Hematopoietic multipotent progenitor cell treated with erythropoietin and hydrocortisone succinate and interleukin-3 and kit ligand, for 8 days (in vitro differentiated cells): ENCODE measurements at regions not wholly inside any gene's neighbourhood (a gene's known extent, or its start where the extent isn't known, plus 50 kb on each side); places are given as distances from the start of the nearest gene placed in this dataset.

ENCODE experiments used
- DNase-seq: peaks from one replicate; pipeline ENCODE4 v3.0.0-alpha.2; 2015

DNA sequence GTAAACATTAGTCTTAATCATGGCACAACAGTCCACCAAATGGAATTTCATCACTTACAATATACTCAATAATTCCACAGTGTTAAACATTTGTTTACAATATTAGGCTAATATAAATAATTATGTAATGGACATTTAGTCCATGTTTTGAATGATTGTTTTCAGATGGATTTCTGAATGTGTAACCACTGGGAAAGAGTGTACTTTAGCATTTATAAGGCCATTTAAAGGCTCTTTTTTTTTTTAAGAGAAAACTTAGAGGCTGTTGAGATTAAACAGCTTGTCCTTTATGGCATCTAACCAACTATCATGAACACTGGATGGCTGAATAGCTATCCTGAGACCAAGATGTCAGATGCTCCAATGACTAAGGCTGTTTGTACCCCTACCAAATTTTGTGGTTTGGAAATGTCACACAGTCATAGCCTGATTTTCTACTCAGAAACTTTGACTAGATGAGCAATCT, 248.3 kb upstream of the GLI3 start:
- no peak for DNase-seq

DNA sequence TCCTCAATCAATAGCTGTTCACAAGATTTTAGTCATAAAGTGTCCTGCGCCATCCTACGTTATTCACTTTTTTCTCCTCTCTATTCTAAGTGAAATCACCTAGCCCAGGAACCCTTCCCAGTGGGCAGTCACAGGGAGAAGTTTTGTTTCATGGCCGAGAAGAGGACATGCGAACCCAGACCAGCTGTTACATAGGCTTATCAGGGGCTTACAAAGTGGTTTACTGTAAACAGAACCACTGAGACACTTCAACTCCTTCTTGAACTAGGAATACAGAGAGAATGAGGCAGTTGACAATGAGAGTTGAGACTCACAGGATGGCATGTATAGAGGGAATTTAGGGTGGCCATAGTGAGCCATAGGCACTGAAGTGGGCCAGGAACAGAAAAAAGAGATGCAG, 246.9 kb upstream of the GLI3 start:
- DNase-seq, result no peak

DNA sequence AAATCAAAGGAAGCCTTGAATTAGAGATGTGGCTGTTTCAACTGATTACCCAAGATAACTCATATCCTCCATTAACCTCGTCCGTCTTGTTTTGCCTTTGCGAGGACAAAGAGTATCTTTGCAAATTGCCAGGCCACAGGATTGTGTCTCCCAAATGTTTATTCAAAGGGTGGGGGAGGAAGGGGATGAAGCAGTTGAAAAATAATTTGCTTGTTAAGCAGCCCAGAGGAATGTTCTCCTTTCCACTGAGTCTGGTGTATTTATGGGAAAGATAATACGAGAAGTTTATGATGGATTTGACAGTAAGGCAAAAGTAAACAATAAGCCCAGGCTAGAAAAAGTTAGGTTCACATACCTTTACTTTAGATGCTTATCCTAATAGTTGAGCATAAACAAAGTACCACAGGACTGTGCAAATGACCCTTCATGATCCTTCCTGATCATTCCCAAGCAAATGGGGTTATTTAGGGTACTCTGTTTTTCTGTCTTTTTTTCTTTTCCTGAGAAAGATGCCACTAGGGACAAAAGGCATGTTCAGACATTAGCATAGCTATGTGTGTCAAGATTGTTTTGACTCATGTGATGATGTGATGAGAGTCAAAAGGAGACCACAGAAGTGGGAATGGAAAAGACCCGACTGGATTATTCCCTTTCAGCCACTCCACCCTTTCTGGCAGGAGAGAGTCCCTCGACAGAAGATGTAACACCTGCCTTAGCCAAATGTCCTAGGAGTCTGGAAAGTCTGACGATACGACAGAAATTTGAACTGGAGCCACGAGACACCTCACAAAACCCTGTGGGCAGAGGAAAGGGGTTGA, 243.0 kb upstream of the GLI3 start:
- no peak for DNase-seq

DNA sequence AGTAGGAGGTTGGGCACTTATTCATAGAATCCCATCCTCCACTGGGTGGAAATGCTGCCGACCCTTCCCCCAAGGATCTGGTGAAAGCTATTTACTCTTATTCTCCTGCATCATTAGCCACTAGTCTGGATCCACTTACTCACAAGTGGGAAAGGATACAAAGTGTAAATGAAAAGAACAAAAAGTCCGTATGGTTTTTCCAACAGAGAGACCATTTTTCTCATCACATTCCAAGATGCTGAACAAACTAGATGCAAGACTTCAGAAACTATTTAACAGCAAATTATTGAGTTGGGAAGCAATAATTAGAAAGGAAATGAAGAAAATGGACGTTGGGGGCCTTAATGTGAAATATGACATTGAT, 242.4 kb upstream of the GLI3 start:
- DNase-seq, result no peak

DNA sequence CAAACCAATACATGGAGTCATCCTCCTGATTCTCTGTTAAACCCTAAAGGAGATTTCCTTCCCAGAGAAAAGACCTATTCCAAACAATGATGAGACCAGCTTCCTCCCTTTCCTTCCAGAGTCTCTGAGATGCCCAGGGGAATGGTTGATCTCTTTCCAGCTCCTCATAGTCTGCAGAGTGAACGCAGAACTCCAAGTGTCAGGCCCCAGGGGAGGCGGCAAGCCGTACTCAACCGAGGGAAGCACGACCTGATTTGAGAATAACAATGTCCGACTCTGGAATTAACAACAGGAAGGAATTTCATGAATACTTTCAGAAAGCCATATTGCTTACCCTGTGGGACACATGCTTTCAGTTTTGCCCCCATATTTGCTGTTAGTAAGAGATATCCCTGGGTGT, 241.7 kb upstream of the GLI3 start:
- no peak for DNase-seq

DNA sequence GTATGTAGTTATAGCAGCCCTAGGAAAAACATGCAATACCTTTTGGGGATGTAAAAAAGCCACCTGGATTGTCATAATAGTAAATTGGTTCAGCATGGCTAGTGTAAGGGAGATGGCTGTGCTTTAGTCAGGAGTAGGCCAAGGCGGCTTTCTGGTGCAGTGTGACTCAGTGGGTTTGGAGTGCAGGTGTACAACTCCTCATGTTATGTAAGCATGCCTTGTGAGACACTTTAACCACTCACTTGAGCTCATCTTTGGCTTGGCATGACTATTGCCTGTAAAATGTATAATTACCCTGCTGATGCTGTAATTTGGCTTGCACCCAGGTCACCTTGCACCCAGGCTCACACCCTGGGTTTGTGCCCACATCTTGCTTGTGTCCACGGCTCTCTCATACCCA, 239.2 kb upstream of the GLI3 start:
- no peak for DNase-seq

DNA sequence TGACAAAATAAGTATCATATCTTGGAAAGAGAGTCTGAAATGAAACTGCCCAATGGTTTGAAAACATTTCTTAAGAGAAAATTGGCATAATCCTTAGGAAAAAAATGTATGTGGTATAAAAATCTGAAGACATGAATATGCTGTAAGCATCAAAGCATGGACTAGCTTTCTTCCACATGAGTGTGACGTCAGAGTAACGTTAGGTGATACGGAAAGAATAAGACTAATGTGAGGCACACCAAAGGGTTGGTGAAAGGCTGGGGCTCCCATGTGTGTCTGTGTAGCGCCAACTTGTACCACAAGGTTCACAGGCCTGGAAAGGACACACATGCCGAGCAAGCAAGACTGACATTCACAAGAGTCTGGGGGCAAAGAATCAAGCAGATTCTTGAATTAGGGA, 238.1 kb upstream of the GLI3 start:
- no peak for DNase-seq

DNA sequence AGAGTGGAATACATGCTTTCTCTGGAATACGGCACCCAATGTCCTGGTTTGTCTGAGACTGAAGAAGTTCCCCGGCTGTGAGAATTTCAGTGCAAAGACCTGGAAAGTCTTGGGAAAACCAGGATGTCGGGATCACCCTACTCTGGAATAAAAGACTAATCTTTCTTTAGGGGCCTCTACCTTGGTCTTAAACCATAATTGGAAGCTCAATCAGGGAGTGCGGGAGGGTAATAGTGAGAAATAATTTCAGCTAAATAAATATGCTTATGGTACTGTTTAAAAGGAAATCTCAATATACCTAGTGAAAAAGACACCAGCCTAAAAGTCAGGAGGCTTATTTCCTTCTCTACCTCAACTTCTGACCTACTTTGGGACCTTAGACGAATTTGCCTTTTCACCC, 236.1 kb upstream of the GLI3 start:
- DNase-seq, result no peak

DNA sequence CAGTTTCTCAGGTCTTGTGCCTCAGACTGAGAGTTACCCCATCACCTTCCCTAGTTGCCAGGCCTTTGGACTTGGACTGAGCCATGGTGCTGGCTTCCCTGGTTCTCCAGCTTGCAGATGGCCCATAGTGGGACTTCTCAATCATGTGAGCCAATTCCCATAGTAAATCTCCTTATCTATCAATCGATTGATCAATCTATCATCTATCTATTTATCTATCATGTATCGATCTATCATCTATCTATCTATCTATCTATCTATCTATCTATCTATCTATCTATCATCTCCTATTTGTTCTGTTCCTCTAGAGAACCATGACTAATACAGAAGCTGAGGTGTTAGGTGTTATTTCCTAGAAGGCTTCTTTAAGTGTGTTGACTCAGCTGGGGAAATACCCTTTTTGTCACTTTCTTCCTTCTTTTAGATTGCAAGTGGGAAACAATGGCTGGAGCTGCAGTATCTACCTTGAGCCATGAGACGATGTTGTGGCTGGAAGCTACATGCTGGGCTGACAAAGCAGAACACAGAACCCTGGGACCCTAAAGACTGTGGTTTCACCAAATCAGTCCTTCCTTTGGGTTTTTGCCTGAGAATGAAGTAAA, 234.7 kb upstream of the GLI3 start:
- no peak for DNase-seq

DNA sequence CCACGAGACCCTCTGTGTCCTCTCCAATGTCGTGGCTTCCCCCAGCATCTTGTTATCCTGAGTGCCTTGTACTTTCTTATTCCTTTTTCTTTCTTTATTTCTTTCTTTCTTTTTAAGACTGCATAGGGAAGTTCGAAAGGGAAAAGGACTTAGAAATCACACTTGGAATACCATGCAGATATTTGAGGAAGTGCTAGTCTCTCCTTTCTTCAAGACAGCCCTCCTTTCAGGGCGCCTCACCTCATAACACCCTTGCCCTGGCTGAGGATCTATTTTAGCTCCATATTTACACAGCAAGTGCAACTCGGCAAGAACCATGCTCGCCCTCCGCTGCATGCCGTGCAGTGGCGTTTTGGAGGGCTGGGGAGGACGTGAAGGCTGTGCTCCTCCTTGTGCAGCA, 232.3 kb upstream of the GLI3 start:
- no peak for DNase-seq

DNA sequence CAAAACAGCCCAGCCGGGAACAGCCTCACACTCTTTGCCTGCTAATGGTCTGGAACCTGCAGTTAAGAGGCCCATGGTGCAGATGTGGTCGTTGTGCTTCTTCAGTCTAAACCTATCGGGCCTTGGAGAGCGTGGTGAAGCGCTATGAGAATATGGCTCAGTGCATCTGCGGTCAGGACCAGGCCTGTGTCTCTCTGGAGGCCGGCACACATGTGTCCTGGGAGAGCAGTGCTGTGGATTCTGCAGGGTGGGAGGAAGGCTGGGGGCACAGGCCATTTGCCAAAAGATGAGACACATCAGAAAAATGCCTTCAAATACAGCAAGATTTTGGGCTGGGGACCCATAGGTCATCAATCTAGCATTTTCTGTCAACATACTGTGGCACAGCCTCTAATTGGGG, 231.5 kb upstream of the GLI3 start:
- DNase-seq, result no peak

DNA sequence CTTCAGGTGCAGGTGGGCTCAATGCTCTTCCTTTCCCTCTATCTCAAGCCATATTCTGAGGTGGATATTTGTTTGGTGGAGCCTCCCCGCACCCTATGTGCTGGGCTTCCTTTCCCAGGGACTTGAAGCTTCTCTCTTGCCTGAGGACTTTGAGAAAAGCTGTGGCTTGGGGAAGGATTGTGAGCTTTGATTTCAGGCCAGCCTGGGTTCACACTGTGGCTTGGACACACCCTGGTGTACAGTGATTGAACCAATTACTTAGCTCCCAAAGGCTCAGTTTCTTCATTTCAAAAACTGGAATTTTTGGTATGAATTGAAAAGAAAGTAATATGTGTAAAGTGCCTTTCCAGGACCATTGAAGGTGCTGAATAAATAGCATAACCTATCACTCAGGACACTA, 224.5 kb upstream of the GLI3 start:
- no peak for DNase-seq

DNA sequence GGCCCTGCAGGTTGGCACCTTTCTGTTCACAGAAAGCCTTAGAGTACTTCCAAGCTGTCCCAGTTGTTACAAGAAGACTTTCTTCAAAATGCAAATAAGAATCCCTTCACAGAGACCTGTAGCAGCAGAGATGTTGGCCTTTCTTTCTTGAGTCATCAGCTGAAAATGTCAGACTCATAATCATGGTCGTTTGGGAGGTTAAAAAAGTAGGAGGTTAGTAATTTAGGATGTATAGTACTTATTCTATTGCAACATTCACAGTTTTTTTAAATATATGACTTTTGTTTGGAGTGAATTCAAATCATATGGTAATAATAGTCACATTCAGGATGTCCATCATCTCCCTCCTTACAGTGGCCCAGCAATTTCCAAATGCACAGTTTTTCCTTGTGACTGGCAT, 223.9 kb upstream of the GLI3 start:
- no peak for DNase-seq

DNA sequence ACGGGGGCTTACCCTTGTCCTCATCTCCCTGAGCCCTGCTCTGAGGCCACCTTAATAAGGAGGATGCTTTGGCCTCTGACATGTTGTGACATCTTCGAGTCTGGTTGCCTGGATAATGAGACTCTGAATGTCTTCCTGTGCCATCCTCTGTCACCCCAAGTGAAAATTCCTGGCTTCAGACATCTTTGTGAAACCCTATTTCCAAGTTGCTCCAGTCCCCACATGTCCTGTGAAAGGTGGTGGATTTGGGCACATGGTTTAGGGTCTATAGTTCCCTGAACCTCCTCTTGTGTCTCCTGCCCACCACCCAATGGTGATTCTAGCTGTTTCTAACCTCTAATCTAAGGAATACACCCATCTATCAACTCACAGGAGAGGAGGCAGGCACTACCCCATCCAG, 223.1 kb upstream of the GLI3 start:
- DNase-seq, result no peak

DNA sequence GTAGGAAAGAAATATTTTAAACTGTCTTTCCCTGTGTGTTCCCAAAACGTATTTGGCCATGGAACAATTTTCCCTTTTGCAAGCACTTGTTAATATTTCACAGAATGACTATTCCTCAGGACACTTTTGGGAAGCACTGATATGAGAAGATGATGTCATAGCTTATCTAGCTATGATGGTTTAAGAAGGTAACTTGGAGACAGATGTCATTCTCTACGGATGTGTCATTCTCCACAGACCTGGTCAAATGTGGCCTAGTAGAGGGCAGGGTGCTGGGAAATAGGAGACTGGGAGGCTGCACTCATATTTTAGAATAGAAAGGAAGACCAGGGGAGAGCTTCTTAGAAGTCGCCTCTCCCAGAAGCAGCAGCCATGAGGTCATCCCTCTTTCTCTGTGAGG, 220.7 kb upstream of the GLI3 start:
- DNase-seq, result no peak

DNA sequence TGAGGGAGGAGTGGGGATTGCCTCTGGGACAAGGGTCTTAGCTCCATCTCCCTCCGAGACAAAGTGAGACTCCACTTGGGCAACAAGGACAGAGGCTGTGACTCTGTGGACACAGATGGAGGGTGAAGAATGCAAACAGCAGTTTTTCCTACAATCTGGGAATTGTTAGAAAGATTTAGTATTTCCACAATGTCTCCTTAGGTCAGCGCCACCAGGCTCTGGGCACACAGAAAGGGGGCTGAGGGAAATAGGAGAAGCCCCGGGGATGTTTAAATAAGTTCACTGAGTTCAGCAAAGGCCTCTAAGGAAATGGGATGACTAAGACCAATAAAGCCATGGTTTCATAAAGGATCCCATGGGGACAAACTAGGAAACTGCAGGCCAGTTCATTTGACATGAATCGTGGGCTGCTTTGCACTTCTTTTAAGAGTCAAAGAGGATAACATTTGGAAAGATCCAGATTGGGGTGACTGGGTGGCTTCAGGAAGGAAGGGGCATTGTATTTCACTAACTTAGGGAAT, 219.8 kb upstream of the GLI3 start:
- DNase-seq, result no peak

DNA sequence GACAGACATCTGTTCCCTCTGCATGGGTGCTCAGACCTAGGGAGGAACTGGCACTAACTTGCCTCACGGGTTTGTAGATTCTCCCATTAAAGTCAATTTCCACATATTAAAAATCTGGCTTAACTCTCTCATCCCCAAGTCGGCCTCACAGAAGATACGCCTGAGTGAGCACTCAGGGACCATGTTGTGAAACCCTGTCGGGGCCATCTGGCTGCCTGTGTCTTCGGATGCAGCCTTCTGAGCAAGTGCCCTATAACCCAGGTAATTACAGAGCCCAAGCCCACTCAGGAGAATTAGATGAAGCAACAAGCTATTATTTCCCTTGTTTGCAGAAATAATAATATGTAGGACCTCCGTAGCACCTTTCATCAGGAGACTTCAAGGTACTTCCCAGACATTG, 219.3 kb upstream of the GLI3 start:
- no peak for DNase-seq

DNA sequence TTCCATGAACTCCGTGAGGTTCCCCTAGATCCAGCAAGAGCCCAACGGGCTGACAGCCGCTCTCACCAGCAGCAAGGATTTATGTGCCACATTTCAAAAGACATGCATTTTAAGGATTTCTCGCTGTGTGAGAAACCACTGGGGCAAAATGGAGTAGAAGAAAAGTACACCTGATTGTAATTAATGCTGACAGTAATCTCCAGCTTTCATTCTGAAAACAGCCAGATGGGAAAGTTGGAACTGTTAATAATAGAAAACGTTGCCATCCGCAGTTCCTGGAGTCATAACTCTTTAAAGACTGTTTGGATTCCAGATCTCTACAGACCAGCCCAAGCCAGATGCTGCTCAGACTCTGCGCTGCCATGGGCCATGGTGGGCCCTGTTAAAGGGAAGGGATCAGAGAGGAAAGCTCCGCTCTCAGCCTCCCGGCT, 216.9 kb upstream of the GLI3 start:
- DNase-seq, result no peak

DNA sequence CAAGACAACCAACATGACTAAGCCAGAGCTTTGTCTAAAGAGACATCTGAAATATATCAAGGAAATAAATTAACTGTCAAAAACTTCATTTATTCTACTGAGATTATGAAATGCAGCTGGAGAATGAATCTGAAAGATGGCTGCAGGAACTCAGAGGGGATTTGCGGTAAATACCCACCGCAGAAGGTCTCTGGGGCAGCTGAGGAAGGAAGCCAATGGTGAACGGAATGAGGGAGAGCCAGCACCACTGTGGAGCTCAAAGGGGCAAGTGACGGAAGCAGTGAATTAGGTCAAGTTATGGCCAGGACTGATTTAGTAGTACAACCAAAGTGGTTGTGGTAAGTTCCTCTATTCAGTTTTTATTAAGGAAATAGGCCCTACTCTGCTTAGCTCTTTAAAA, 215.3 kb upstream of the GLI3 start:
- DNase-seq, result no peak

DNA sequence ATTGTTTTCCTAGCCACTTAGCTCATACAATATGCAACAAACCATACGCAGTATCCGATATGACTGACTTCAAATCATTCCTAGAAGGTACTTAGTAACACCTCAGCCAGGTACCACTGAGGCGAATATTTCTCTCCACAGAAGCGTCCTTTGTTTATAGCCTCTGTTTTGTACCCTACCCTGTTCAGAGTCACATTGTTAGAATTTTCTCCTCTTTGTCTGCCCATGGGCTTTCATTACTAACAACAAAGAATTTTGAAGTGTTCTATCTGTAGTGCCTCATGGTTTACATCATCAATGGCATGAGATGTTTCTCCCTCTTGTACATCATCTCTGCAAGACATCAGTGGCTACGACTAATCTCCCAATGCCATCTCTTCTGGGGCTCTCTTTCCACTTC, 212.4 kb upstream of the GLI3 start:
- DNase-seq, result no peak

DNA sequence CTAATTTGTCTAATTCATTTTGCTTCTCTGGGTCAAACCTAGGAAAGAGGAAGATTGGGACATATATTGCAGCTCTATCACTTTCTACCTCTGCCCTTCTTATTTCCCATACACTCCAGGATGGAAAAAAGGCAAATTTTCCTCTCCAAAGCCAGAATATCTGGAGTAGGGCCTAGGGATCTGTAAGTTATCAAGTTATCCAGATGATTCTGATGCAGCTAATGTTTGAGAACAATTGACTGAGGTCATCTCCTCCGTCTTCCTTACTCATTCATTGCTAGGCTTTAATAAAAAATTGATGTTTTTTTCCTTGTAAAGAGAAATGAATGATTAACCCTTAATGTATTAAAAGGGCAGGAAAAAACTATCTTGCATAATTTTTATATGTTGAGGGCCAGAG, 211.9 kb upstream of the GLI3 start:
- DNase-seq, result no peak

DNA sequence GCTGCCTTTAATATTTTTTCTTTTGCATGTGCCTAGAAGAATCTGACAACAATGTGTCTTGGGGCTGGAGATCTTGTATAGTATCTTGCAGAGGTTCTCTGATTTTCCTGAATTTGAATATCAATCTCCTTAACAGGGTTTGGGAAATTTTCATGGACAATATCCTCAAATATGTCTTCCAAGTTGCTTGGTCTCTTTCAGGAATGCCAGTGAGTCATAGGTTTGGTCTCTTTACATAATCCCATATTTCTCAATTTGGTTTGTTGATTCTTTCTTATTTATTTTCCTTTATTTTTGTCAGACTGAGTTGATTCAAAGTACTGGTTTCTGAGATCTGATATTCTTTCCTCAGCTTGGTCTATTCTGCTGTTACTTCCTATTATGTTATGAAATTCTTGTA, 208.7 kb upstream of the GLI3 start:
- DNase-seq, result no peak

DNA sequence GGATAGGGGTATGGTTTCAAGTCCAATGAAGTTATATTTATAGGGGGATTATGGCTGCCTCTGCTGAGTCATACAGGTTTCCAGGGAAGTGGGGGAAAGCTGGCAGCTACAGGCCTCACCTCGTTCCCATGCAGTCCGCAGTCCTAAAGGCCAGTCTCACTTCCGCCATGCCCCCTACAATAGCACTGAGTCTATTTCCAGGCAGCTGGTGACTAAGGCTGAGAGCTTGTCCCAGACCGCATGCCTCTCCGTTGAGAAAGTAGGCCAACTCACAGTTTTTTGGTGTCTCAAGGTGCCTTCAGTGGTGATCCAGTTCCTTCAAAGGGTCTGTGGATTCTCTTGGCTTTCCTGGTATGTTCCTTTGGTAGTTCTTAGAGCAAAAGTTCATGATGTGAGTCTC, 203.9 kb upstream of the GLI3 start:
- DNase-seq, result no peak

DNA sequence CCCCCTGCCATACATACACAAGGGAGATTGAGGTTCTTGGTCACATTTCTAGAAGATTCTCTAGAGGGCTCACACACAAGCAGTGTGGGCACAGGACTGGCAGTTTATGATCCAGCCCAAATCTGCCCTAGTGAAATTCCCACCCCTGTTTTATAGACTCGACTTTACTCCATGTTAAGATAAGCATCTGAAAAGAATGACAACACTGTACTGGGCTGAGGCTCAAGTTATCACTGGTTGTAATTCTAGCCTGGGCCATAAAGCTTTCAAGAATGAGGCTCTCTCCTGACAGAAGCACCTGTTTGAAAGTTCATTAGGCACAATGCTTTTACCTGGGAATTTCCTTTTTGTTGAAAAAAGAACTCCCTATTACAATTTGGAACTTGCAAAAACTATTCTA, 195.6 kb upstream of the GLI3 start:
- no peak for DNase-seq

DNA sequence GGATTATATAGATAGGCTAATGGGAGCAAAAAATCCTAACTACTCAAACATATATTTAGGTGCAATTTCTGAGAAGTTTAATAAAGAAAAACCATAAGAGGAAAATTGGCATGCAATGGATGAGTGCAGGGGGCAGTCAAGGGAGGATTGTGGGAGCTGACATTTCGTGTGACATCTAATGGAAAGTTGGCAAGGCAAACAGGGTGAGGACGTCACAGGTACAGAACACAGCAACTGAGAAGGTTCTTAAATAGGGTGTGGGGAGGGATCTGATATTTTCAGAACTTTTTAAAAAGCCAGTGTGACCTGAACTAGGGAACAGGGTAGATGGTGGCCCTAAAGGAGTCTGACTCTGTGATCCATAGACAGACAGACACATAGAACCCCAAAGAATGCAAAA, 194.9 kb upstream of the GLI3 start:
- DNase-seq, result no peak
